ENCODE measurements at regions not wholly inside any gene's neighbourhood (a gene's known extent, or its start where the extent isn't known, plus 50 kb on each side); places are given as distances from the start of the nearest gene placed in this dataset.

DNA sequence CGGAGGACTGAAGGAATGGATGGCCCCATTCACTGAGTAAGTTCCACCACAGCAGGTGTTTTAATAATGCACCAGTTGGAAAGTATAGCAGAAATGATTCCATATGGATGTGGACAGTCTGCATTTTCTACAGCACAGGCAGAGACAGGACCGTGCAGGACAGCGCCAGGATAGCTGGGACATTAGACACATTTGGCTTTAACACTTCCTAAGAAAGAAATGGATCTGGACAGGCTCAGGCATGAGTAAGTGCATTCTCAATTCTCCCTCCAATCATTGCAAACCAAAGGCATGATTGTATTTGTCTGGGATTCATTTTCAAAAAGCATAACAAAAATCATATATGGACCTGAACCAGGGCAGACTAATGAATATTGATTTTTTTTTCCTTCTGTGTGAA, 233.0 kb upstream of the POU2AF2 start:
- H3K9me3 ChIP-seq = no peaks in the 10 kb centered on the region
- no peaks in the 10 kb centered on the region for H3K36me3 ChIP-seq
- no peaks in the 10 kb centered on the region for H3K4me1 ChIP-seq
- TF ChIP-seq POLR2A (IDR thresholded peaks at IDR 0.05) = no peak
- TF ChIP-seq, protein P1, sequence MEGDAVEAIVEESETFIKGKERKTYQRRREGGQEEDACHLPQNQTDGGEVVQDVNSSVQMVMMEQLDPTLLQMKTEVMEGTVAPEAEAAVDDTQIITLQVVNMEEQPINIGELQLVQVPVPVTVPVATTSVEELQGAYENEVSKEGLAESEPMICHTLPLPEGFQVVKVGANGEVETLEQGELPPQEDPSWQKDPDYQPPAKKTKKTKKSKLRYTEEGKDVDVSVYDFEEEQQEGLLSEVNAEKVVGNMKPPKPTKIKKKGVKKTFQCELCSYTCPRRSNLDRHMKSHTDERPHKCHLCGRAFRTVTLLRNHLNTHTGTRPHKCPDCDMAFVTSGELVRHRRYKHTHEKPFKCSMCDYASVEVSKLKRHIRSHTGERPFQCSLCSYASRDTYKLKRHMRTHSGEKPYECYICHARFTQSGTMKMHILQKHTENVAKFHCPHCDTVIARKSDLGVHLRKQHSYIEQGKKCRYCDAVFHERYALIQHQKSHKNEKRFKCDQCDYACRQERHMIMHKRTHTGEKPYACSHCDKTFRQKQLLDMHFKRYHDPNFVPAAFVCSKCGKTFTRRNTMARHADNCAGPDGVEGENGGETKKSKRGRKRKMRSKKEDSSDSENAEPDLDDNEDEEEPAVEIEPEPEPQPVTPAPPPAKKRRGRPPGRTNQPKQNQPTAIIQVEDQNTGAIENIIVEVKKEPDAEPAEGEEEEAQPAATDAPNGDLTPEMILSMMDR (IDR thresholded peaks at IDR 0.05) = no peak
- H3K4me3 ChIP-seq = no peak overlapping the region
- H3K27ac ChIP-seq = no peak overlapping the region
- no peak for DNase-seq
- no peaks in the 10 kb centered on the region for H3K27me3 ChIP-seq

- H3K9me3 ChIP-seq = no peaks in the 10 kb centered on the region
- TF ChIP-seq, protein P1 (IDR thresholded peaks at IDR 0.05) = no peak
- TF ChIP-seq POLR2A (IDR thresholded peaks at IDR 0.05) = no peak
- no peak overlapping the region for H3K27ac ChIP-seq
- no peaks in the 10 kb centered on the region for H3K4me1 ChIP-seq
- no peaks in the 10 kb centered on the region for H3K27me3 ChIP-seq
- DNase-seq = no peak
- no peak overlapping the region for H3K4me3 ChIP-seq
- H3K36me3 ChIP-seq = no peaks in the 10 kb centered on the region
These were observed 234.3 kb upstream of the POU2AF2 start for GRCh38 chr11:111011275-111011594.

- Histone ChIP-seq H3K4me1 (no peaks in the 10 kb centered on the region), H3K4me3 (no peak overlapping the region), H3K27ac (no peak overlapping the region), H3K36me3 (no peaks in the 10 kb centered on the region), H3K9me3 (no peaks in the 10 kb centered on the region), H3K27me3 (no peaks in the 10 kb centered on the region)
- TF ChIP-seq, protein P1 (IDR thresholded peaks at IDR 0.05) = no peak
- TF ChIP-seq POLR2A (IDR thresholded peaks at IDR 0.05) = no peak
- DNase-seq = no peak
These were observed 234.9 kb upstream of the POU2AF2 start for GRCh38 chr11:111010391-111011274.

GRCh38 chr11:111006227-111006626, 239.3 kb upstream of the POU2AF2 start:
- Histone ChIP-seq H3K36me3 (no peaks in the 10 kb centered on the region), H3K9me3 (no peaks in the 10 kb centered on the region), H3K27me3 (no peaks in the 10 kb centered on the region), H3K4me1 (no peaks in the 10 kb centered on the region), H3K27ac (no peak overlapping the region), H3K4me3 (no peak overlapping the region)
- TF ChIP-seq, protein P1 (IDR thresholded peaks at IDR 0.05) = no peak
- TF ChIP-seq POLR2A (IDR thresholded peaks at IDR 0.05) = no peak
- no peak for DNase-seq

GRCh38 chr11:111001986-111002611, 243.4 kb upstream of the POU2AF2 start:
- H3K9me3 ChIP-seq = no peaks in the 10 kb centered on the region
- no peak for DNase-seq
- TF ChIP-seq, protein P1 (IDR thresholded peaks at IDR 0.05) = no peak
- no peak for TF ChIP-seq POLR2A (IDR thresholded peaks at IDR 0.05)

More at GRCh38 chr11:111001986-111002611, 243.4 kb upstream of the POU2AF2 start:
- no peak overlapping the region for H3K4me3 ChIP-seq
- no peaks in the 10 kb centered on the region for H3K36me3 ChIP-seq
- H3K4me1 ChIP-seq = no peaks in the 10 kb centered on the region
- H3K27ac ChIP-seq = peak overlapping the region in 1 of 4 donors; percentile 23
- H3K27me3 ChIP-seq = no peaks in the 10 kb centered on the region
